Naive thymus-derived CD8-positive, alpha-beta T cell (primary cell): ENCODE measurements at regions not wholly inside any gene's neighbourhood (a gene's known extent, or its start where the extent isn't known, plus 50 kb on each side); places are given as distances from the start of the nearest gene placed in this dataset.

ENCODE experiments used
- ATAC-seq, 2 donors: fragments of 150-1000 bp; cut with Tn5 transposase in 1 of 2; sonication (Bioruptor Pico), chemical (Tn5 transposase) in 1 of 2; 1 replicate in 1 of 2; 2 replicates in 1 of 2; pipeline ENCODE4 v1.10.0; 2021; ENCODE audit warnings: mild to moderate bottlenecking in 2 of 2, moderate library complexity in 2 of 2
- POLR2A ChIA-PET: fragments of 350-600 bp; sonication (Branson Sonifier 250); formaldehyde crosslinking; loops from one replicate; lab custom pipeline; 2021; ENCODE audit warnings: antibody characterized with exemption; lab: Charles Lee
- DNase-seq, 10 donors: peaks; one replicate each; pipeline versions ENCODE4 v3.0.0 to v3.0.0-alpha.2; 2020 to 2022
- H3K27ac Mint-ChIP-seq, 10 donors: one replicate each; pipeline ENCODE4 v1.8.0; 2020 to 2022; ENCODE audit warnings: mild to moderate bottlenecking in 10 of 10, mixed read lengths in 10 of 10, moderate library complexity in 4 of 10, inconsistent platforms in 1 of 10
- H3K27me3 Mint-ChIP-seq, 5 donors: one replicate each; pipeline ENCODE4 v1.8.0; 2021 to 2022; ENCODE audit warnings: mixed read lengths in 5 of 5
- H3K36me3 Mint-ChIP-seq, 3 donors: one replicate each; pipeline ENCODE4 v1.8.0; 2020 to 2022; ENCODE audit warnings: mixed read lengths in 3 of 3, mild to moderate bottlenecking in 2 of 3, inconsistent platforms in 1 of 3
- H3K4me1 Mint-ChIP-seq, 4 donors: one replicate each; pipeline ENCODE4 v1.8.0; 2021 to 2022; ENCODE audit warnings: mixed read lengths in 4 of 4
- H3K4me3 Mint-ChIP-seq, 10 donors: one replicate each; pipeline ENCODE4 v1.8.0; 2020 to 2022; ENCODE audit warnings: mild to moderate bottlenecking in 10 of 10, mixed read lengths in 10 of 10, moderate library complexity in 6 of 10, inconsistent platforms in 1 of 10
- H3K9me3 Mint-ChIP-seq, 9 donors: one replicate each; pipeline ENCODE4 v1.8.0; 2020 to 2022; ENCODE audit warnings: mixed read lengths in 9 of 9, mild to moderate bottlenecking in 3 of 9, inconsistent platforms in 1 of 9, moderate library complexity in 1 of 9

GRCh38 chr10:130924138-130924819, 387.2 kb downstream of the TCERG1L start:
- Mint-ChIP-seq H3K4me3 (no peak overlapping the region), H3K27ac (no peak overlapping the region), H3K27me3 (peaks cover 0 to 2% (median 2%) of the 10 kb centered on the region in 5 donors), H3K36me3 (no peaks in the 10 kb centered on the region), H3K9me3 (no peaks in the 10 kb centered on the region), H3K4me1 (no peaks in the 10 kb centered on the region)
- ATAC-seq (no peak), DNase-seq (no peak)
- POLR2A ChIA-PET = no interaction called here

GRCh38 chr10:130926442-130926841, 385.1 kb downstream of the TCERG1L start:
- Mint-ChIP-seq H3K27me3 (peaks cover 0 to 4% (median 2%) of the 10 kb centered on the region in 5 donors), H3K27ac (no peak overlapping the region), H3K4me3 (no peak overlapping the region), H3K9me3 (no peaks in the 10 kb centered on the region), H3K4me1 (no peaks in the 10 kb centered on the region), H3K36me3 (no peaks in the 10 kb centered on the region)
- POLR2A ChIA-PET = no interaction called here
- ATAC-seq (no peak), DNase-seq (no peak)

DNA sequence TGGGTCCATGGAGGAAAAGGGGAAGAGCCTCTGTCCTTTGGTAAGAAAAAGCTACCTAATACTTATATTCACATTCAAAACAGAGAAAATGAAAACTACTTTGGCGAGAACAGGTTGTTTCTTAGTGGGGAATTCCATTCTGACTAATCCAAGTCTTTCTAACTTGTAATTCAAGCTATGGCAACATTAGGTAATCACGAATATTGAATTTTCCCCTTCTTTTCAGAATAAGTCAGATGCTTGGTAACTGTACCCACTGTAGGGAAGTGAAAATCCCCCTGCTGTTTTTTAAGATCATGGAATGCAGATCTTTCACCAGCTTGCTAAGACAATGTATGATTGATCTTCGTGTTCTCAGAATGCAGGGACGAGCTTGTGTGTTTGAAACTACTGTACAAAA, 384.4 kb downstream of the TCERG1L start:
- H3K27ac Mint-ChIP-seq = no peak overlapping the region
- no peak for ATAC-seq

GRCh38 chr10:130928306-130928705, 383.2 kb downstream of the TCERG1L start:
- POLR2A ChIA-PET = no interaction called here
- no peaks in the 10 kb centered on the region for H3K9me3 Mint-ChIP-seq
- no peaks in the 10 kb centered on the region for H3K36me3 Mint-ChIP-seq
- no peak overlapping the region for H3K4me3 Mint-ChIP-seq
- ATAC-seq = no peak
- no peak for DNase-seq
- no peak overlapping the region for H3K27ac Mint-ChIP-seq
- H3K4me1 Mint-ChIP-seq = peaks cover 0 to 2% (median 0%) of the 10 kb centered on the region in 4 donors
- peaks cover 0 to 12% (median 4%) of the 10 kb centered on the region in 5 donors for H3K27me3 Mint-ChIP-seq

More for the DNA sequence above, 384.4 kb downstream of the TCERG1L start:
- no peak for DNase-seq
- no peak overlapping the region for H3K4me3 Mint-ChIP-seq
- no peaks in the 10 kb centered on the region for H3K9me3 Mint-ChIP-seq
- H3K4me1 Mint-ChIP-seq = no peaks in the 10 kb centered on the region
- H3K27me3 Mint-ChIP-seq = peaks cover 0 to 4% (median 2%) of the 10 kb centered on the region in 5 donors
- no peaks in the 10 kb centered on the region for H3K36me3 Mint-ChIP-seq
- POLR2A ChIA-PET = no interaction called here

DNA sequence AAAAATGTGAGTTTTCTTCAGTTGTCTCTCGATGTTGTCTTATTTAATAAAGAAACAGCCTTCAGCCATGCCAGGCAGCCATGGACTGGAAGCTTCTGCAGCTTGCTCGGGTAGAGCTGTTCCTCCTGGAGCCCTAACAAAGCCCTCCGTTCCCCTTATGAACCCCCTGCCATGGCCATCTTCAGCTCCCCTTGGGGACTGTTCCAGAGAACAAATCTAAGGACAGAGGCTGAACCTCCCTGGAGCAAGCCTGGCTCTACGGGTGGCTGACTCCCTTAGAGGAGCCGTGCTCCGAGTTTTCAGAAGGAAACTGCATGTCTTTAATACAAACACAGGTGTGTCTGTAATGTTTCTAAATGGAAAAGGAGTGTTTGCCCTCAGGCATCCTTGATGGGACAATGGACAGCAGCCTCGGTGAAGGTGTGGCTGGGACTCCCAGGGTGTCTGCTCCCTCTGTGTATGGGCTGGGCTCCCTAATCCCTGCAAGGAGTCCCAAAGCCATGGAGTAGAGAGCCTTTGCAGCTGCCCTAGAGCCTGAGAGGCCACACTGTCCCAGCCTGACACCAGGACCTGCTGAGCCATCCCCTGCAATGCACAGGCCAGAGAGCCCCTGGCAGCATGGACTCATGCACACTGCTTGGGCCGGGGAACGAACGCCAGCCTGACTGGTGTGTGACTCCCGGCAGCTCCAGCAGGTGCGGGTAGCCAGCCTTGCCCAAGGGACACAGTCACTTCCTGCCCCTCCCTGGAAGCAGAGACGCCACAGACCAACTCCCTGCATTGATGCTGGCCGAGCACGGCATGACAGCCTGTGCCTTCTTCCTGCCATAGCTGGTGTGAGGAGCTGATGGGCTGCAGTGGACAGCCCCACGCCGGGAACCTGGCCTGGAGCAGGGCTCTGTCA, 381.8 kb downstream of the TCERG1L start:
- Mint-ChIP-seq H3K36me3 (no peaks in the 10 kb centered on the region), H3K27me3 (peaks cover 0 to 16% (median 4%) of the 10 kb centered on the region in 5 donors), H3K27ac (no peak overlapping the region), H3K4me1 (peaks cover 0 to 2% (median 0%) of the 10 kb centered on the region in 4 donors), H3K4me3 (no peak overlapping the region), H3K9me3 (no peaks in the 10 kb centered on the region)
- POLR2A ChIA-PET = no interaction called here
- DNase-seq (no peak), ATAC-seq (no peak)

DNA sequence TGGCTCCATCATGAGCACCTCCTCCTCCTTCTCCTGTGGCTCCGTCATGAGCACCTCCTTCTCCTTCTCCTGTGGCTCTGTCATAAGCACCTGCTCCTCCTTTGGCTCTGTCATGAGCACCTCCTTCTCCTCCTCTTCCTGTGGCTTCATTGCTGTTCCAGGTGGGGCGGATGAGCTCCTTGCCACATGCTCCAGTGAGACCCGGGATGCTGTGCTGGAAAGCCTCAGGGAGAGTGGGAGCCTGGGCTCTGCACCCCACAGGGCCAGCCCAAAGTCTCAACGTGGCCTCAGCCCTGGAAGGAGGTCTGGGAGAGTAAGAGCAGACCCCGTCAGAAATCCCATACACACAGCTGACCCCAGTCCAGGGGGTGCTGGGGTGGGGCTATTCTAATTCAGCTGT, 380.7 kb downstream of the TCERG1L start:
- H3K9me3 Mint-ChIP-seq = no peaks in the 10 kb centered on the region
- peaks cover 0 to 16% (median 4%) of the 10 kb centered on the region in 5 donors for H3K27me3 Mint-ChIP-seq
- DNase-seq (no peak), ATAC-seq (no peak)
- H3K4me1 Mint-ChIP-seq = peaks cover 0 to 2% (median 0%) of the 10 kb centered on the region in 4 donors
- H3K4me3 Mint-ChIP-seq = no peak overlapping the region
- H3K36me3 Mint-ChIP-seq = no peaks in the 10 kb centered on the region
- no peak overlapping the region for H3K27ac Mint-ChIP-seq
- POLR2A ChIA-PET = no interaction called here

DNA sequence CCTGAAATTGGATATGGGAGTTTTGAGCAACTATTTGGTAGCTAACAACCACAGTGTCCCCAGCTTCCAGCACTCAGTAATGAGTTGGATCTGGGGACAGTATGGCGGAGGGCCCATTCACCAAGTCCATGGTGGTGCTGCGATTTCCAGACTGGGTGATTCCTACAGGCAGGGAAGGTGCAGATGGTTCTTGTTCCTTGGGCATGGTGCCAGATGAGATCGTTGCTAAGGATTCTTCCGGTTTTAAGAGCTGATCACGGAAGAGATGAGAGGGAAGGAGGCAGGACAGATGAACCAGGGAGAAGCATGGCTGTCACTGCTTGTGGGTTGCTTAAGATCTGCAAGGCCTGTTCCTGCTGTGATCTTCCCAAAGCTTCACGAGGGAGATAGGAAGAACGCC, 380.3 kb downstream of the TCERG1L start:
- Mint-ChIP-seq H3K4me1 (peaks cover 0 to 2% (median 0%) of the 10 kb centered on the region in 4 donors), H3K27me3 (peaks cover 0 to 16% (median 4%) of the 10 kb centered on the region in 5 donors), H3K9me3 (no peaks in the 10 kb centered on the region), H3K27ac (no peak overlapping the region), H3K36me3 (no peaks in the 10 kb centered on the region), H3K4me3 (no peak overlapping the region)
- POLR2A ChIA-PET = no interaction called here
- no peak for DNase-seq
- ATAC-seq = no peak

DNA sequence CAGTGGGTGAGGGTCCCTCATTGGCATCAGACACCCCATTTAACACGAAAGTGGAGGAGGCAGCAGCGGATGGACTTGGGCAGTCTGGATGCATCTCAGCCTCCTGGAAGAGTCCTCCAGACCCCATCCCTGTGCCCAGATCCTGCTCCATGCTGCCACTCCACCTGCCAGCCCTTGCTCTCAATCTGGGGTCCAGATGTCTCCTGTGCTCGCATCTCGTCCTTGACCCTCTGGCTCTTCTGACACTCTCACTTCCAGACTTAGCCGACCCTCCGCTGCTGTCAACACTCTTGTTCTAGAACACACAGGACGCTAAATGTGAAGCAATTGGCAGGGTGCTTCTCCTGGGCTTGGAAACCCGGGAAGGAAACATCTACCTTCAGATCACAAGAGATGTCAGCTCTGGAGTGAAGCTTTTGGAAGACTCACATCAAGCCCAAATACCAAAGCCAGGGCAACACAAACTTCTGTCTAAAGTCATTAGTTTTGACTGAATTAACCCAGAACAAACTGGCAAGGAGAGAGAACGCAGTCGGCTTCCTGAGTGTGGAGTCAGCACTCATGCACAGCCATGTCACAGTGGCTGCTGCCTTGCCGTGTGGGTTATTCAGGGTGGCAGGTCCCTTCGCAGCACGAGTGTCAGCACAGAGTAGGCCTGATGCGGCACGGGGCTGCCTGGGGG, 379.1 kb downstream of the TCERG1L start:
- Mint-ChIP-seq H3K9me3 (no peaks in the 10 kb centered on the region), H3K27me3 (peaks cover 0 to 22% (median 4%) of the 10 kb centered on the region in 5 donors), H3K4me1 (peaks cover 0 to 2% (median 0%) of the 10 kb centered on the region in 4 donors), H3K36me3 (no peaks in the 10 kb centered on the region), H3K27ac (no peak overlapping the region), H3K4me3 (no peak overlapping the region)
- POLR2A ChIA-PET = no interaction called here
- ATAC-seq = no peak
- DNase-seq = no peak

DNA sequence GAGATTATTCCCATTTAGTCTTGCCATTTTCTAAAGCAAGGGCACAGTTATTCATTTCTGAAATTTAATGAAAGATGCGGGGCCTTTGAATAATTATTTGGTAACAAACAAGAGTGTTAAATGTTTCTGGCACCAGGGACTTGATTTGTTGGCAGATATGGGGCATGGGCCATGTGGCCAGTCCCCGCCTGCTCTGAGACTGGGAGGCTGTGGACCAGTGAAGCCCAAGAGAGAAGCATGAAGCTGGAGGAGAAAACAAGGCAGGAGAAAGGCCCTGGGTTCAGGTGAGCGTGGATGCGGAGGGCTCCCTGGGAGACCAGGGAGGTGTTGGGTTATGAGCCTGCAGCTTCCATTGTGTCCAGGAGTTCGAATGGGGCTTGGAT, 378.5 kb downstream of the TCERG1L start:
- H3K9me3 Mint-ChIP-seq = no peaks in the 10 kb centered on the region
- no peak for ATAC-seq
- POLR2A ChIA-PET = no interaction called here
- H3K4me3 Mint-ChIP-seq = no peak overlapping the region
- H3K4me1 Mint-ChIP-seq = peaks cover 0 to 2% (median 0%) of the 10 kb centered on the region in 4 donors
- H3K27me3 Mint-ChIP-seq = peaks cover 0 to 28% (median 3%) of the 10 kb centered on the region in 5 donors
- no peaks in the 10 kb centered on the region for H3K36me3 Mint-ChIP-seq
- DNase-seq = no peak
- peak overlapping the region in 1 of 10 donors; percentile 10 for H3K27ac Mint-ChIP-seq

DNA sequence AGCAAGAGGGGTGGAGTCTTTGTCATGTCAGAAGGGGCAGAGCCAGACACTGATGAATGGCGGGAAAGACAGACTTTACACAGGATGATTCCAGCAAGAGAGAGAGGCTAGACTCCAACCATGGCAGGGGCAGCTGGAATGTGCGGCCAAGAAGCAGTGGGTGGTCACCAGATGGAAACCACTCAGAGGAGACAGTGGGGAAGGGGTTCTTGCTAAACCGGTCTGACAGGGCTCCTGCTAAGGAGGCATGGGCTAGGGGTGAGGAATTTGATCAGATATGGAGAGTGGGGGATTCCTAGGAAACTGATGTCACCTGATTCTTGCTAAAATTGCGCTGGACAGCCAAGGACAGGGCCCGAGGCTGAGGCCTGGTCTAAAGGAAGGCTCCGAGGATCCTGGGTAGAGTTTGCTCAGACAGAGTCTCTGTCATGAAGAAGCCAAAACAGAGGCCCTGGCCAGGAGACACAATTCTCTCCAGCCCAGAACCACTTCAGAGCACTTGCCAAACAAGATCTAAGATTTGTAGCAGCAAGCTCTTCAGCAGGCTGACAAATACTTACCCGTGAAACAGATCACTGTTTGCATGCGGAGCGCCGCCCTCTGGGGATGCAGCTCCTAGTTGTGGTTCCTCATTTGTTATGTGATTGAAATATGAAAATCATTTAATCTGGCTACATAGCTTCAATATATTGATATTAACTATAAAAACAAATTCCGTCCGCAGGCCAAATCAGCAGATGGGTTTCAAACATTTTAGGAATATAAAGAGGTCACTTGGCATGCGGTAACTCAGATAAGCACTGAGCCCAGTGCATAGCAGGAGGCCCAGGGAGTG, 377.0 kb downstream of the TCERG1L start:
- POLR2A ChIA-PET = no interaction called here
- peaks cover 0 to 31% (median 3%) of the 10 kb centered on the region in 5 donors for H3K27me3 Mint-ChIP-seq
- H3K4me3 Mint-ChIP-seq = no peak overlapping the region
- no peaks in the 10 kb centered on the region for H3K9me3 Mint-ChIP-seq
- ATAC-seq (no peak), DNase-seq (no peak)
- peaks cover 0 to 2% (median 0%) of the 10 kb centered on the region in 4 donors for H3K4me1 Mint-ChIP-seq
- H3K36me3 Mint-ChIP-seq = no peaks in the 10 kb centered on the region
- no peak overlapping the region for H3K27ac Mint-ChIP-seq

DNA sequence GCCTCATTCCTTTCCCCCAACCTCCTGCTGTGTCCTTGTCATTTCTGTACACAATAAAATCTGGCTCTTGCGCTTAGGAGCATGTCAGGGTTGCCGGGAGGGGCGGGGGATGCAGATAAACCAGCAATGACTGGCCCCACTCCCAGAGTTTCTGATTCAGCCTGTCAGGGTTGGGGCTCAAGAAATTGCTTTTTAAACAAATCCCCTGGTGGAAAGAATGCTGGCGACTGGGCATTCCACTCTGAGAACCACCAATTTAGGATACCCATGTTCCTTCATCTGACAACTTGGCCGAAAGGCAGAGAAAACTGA, 376.4 kb downstream of the TCERG1L start:
- POLR2A ChIA-PET = no interaction called here
- Mint-ChIP-seq H3K27me3 (peaks cover 0 to 31% (median 3%) of the 10 kb centered on the region in 5 donors), H3K4me3 (no peak overlapping the region), H3K27ac (no peak overlapping the region), H3K9me3 (no peaks in the 10 kb centered on the region), H3K36me3 (no peaks in the 10 kb centered on the region), H3K4me1 (peaks cover 0 to 2% (median 0%) of the 10 kb centered on the region in 4 donors)
- ATAC-seq (no peak), DNase-seq (no peak)

- Mint-ChIP-seq H3K9me3 (no peaks in the 10 kb centered on the region), H3K4me1 (peaks cover 0 to 2% (median 0%) of the 10 kb centered on the region in 4 donors), H3K4me3 (no peak overlapping the region), H3K36me3 (no peaks in the 10 kb centered on the region), H3K27ac (no peak overlapping the region), H3K27me3 (peaks cover 0 to 31% (median 3%) of the 10 kb centered on the region in 5 donors)
- ATAC-seq (no peak), DNase-seq (no peak)
- POLR2A ChIA-PET = no interaction called here
Observed at GRCh38 chr10:130935897-130936550, 375.5 kb downstream of the TCERG1L start.
